Fibroblast of skin of left quadriceps (primary cell): ENCODE measurements at regions not wholly inside any gene's neighbourhood (a gene's known extent, or its start where the extent isn't known, plus 50 kb on each side); places are given as distances from the start of the nearest gene placed in this dataset.

Experiments
- DNase-seq, 2 experiments: peaks; one replicate each; pipeline ENCODE4 v3.0.0-alpha.2; 2013; ENCODE audit warnings: low read depth in 2 of 2

- no peak for DNase-seq
Measured at GRCh38 chr2:163456953-163457743, 278.7 kb downstream of the FIGN start.

GRCh38 chr2:163455815-163456214, 280.0 kb downstream of the FIGN start:
- DNase-seq = no peak

- no peak for DNase-seq
Measured at GRCh38 chr2:163453920-163454319, 281.9 kb downstream of the FIGN start.

GRCh38 chr2:163441603-163442002, 294.2 kb downstream of the FIGN start:
- no peak for DNase-seq

- DNase-seq = no peak
Measured at GRCh38 chr2:163436963-163437362, 298.8 kb downstream of the FIGN start.

GRCh38 chr2:163428187-163428586, 307.6 kb downstream of the FIGN start:
- DNase-seq = no peak

- no peak for DNase-seq
Measured at GRCh38 chr2:163420604-163421003, 315.2 kb downstream of the FIGN start.

- DNase-seq = no peak
Measured at GRCh38 chr2:163419000-163419830, 316.6 kb downstream of the FIGN start.

- DNase-seq = no peak
Measured at GRCh38 chr2:163417596-163418337, 318.0 kb downstream of the FIGN start.

- no peak for DNase-seq
Measured at GRCh38 chr2:163414121-163414520, 321.7 kb downstream of the FIGN start.

GRCh38 chr2:163407296-163407695, 328.5 kb downstream of the FIGN start:
- DNase-seq = peak in 1 of 2 experiments; percentile 13

GRCh38 chr2:163405298-163405697, 330.5 kb downstream of the FIGN start:
- DNase-seq = no peak

GRCh38 chr2:163401481-163401880, 334.3 kb downstream of the FIGN start:
- DNase-seq = peak; percentile 22 to 36

GRCh38 chr2:163397451-163397850, 338.4 kb downstream of the FIGN start:
- DNase-seq = no peak

GRCh38 chr2:163395602-163396001, 340.2 kb downstream of the FIGN start:
- DNase-seq = no peak

- no peak for DNase-seq
Measured at GRCh38 chr2:163389838-163390237, 346.0 kb downstream of the FIGN start.

GRCh38 chr2:163375472-163375871, 360.3 kb downstream of the FIGN start:
- DNase-seq = no peak

- DNase-seq = no peak
Measured at GRCh38 chr2:163375070-163375469, 360.7 kb downstream of the FIGN start.

GRCh38 chr2:163374282-163374681, 361.5 kb downstream of the FIGN start:
- DNase-seq = no peak

- DNase-seq = no peak
Measured at GRCh38 chr2:163373496-163373895, 362.3 kb downstream of the FIGN start.

- DNase-seq = no peak
Measured at GRCh38 chr2:163370169-163370886, 365.5 kb downstream of the FIGN start.

GRCh38 chr2:163369111-163369510, 366.7 kb downstream of the FIGN start:
- no peak for DNase-seq
